Ammon's horn (tissue), 1 donor: ENCODE measurements at regions not wholly inside any gene's neighbourhood (a gene's known extent, or its start where the extent isn't known, plus 50 kb on each side); places are given as distances from the start of the nearest gene placed in this dataset.

Source experiments
- DNase-seq: peaks from one replicate; pipeline ENCODE4 v3.0.0-alpha.2; 2016; ENCODE audit warnings: low spot score

GRCh38 chr5:143693651-143694252 lies 118.2 kb upstream of the HMHB1 start:
- DNase-seq, result no peak

GRCh38 chr5:143692342-143692741 lies 119.6 kb upstream of the HMHB1 start:
- no peak for DNase-seq

DNA sequence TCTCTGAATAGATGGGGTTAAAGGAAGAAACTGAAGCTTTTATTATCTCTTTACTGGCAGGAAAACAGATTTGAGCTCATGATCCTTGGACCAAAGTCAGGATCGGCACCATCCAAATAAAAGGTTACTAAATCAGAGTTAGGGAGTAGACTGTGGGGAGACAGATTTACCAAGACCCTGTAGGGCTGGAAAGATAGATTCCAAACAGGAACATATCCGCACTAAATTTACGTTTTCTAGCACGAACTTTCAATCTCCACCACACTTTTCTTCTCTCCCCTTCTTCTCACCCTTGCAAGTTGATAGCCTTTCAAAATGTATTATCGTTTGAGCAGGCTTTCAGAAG lies 120.0 kb upstream of the HMHB1 start:
- no peak for DNase-seq

- no peak for DNase-seq
Observed at GRCh38 chr5:143691287-143691944, 120.5 kb upstream of the HMHB1 start.

DNA sequence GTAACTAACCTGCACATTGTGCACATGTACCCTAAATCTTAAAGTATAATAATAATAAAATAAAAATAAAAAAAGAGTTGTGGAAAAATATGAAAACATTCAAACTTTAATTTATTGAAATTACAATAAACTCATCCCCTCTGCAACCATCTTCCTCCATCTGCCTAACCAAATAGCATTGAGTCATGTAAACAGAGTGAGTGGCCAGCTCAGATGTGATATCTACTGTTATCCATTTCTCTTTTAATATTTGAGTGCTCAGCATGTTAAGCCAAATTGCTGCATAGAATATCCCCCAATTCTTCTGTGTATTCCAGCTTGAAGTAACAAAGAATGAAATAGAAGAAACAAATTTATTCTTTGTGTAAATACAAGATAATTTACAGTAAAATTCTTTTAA lies 124.4 kb upstream of the HMHB1 start:
- DNase-seq, result no peak

DNA sequence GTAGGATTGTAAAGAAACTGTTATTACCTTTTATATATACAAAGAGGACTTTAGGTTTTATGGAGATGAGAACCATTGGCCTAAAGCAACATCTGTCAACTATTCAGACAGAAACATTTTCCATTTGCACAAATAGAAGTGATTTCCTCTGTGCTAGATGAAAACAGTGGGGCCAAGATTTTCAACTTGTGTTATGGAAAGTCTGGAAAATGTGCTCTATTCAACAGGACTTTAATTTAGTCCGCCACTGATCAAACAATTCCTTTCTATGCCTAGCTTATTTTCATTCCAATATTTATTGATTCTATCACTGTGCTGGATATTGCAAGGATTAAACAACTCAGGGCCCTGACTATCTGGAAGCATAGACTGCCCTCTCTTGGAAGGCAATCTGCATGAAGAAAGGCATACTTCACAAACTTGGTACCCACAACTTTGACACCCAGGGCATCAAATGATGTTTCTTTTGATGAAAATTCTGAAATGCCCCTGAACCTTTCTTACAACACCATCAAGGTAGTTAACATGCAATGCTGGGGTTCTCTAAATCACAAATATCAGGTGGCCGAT lies 126.6 kb upstream of the HMHB1 start:
- no peak for DNase-seq

DNA sequence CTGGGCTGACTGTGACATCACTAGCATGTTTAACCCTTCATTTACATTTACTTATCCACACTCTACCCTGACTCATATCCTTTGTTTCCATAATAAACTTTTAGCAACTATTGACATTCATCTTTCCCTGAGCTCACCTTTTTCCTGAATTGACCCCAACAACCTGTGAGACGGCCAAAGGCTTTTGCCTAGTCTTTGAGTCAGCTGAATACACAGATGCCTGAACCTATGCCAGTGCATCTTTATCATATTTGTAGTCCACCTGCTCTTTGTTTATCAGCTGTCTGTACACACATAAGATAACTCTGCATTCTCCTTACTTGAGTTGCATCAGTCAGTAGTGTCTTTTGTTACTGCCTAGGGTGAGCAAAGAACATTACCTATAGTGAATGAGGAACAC lies 128.5 kb upstream of the HMHB1 start:
- no peak for DNase-seq

DNA sequence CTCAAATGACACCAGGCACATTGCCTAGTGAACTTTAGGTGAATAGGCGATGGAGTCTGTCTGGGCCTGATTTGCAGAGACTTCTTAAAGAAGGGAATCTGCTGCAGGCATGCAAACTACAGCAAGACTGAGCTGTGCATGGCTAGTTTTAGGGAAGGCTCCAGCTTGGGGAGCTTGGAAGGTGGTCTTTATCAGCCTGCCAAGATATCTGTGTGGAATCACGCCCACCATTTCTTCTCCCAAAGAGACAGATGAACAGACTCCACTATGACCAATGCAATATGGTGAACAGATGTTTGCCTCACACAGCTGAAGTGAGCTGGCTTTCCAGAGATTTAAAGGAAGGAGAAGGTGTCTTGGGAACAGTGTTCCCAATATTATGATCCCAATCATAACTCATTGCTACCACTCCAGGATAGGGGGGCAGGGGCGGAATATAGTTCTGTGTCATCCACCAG lies 129.0 kb upstream of the HMHB1 start:
- DNase-seq, result no peak

DNA sequence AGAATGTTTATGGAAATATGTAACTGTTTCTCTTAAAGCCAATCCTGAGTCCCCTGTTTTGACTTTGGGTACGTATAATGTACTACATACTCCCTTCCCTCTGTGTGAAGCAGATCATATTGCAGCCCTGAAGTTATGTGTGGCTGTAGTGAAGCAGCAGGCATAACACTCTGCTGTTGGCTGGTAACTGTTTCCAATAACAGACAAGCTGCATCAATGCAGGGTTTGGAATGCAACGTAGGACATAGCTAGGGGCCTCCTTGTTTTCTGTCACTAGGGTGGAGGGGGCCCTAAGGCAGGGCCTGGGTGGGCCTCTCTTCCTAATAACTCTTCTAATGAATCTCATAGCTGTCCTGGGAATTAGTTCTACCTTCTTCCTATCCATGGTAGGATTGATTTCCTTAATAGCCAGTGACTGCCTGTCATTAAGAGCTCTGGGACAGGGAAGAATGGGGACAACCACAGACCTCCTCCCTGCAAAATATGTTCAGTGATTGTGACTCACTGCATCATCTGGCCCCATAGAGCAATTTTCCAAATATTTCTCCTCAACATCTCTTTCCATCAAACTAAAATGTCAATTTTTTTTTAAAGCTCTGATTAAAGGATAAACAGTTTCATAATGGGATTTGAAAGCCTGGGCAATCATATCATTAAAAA lies 129.6 kb upstream of the HMHB1 start:
- DNase-seq, result no peak

DNA sequence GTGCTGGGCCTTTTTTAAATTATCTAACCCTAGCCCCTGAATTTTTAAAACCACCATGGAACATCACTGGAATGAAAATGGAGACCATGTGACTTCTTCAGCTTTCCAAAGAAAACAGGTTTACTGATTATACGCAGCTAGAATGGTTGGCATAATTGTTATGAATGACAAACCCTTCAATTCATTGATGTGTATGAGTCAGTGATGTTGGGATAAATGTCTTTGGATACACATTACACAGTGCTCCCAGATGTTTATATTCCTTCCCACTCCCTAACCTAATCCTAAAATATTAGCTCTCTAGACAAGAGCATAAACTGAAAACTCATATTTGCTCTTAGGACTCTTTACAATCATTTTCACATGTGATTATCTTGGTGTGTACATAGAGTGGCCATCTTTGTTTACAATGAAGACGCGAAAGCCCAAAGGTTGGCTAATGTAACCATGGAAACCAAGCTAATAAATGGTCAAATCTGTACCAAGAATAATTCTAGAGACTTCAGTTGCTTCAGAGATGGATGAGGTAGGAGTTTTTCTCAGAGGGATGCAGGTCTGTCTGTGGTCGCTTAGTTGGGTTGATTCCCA lies 131.2 kb upstream of the HMHB1 start:
- DNase-seq, result no peak

DNA sequence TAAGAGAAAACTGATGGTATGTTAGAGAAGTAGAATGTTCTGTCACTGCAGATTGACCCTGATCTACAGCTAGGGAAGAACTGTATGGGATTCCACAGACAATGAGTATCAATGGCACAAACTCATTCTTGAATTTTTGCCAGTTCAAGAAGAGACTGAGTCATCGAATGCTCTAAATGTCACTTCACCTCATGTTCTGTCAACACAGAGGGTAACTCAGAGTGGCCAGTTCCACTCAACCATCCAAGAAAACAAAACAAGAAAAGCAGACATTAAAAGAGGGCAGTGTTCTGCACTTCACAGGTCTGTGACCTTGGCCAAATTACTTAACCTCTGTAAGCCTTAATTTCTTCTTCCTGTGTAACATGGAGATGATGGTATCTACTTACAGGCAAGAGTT lies 132.2 kb upstream of the HMHB1 start:
- DNase-seq, result no peak

DNA sequence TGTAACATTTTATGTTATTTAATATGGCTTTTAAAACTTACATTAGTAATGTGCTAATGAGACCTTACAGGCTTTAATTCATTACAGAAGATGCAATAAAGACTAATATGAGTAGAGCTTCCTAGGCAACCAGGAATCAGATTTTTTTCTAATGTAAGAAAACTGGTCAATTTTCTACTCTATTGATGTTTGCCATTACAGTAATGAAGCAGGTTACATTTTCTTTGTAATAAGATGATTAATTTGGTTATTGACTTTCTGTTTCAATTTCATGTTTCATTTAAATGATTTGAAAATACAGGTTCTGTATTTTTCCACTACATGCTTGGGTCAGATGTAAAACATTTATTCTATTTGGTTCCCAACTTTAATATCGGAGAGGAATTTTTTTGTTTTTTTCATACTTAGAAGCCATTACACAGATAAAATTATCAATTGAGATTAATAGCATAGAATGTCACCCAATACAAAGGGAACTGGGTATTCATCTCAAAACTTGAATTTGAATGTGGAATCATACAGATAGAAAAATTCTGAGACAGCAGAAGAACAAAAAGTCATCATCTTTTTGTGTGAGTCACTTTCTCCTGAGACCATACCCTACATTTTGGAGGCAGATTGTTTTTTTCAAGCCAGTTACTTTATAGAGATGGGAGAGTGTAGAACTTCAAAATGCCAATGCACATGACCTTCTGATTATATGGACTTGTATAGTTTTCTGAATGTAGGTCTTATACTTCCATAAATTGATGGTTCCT lies 133.6 kb upstream of the HMHB1 start:
- no peak for DNase-seq

DNA sequence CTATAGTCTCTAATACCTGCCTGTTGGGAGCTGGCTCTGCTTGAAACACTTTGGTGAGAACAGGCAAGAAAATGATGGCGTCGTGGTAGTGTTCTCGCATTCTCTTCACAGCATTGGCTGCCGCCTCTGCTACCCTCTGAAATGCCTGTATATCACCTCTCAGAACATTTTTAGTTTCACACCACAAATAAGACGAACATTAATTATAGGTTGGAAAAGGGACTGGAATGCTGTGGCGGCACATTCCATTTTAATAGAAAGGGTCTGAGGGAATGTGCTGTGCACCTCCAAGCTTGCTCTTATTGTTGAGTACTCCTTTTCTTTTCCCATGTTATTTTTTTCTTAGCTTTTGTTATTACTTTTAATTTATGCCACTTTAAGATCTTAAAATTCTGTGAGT lies 134.6 kb upstream of the HMHB1 start:
- DNase-seq, result no peak

DNA sequence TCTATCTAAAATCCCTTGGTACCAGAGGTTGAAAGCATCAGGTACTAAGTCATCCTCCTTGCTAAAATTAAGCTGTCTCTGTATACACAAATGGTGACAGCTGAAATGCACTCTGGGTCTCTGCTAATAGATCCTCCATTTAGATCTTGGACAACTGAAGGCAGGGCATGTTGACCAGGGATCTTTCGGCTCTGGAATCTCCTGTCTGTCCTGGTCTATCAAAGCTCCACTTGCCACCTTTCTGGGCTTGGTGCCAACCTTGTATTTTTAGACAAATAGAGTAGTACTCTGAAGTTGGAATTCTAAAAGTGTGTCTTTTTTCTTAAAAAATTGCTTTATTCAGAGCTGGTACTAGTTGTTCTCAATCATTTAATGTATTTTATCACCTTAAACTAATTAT lies 135.2 kb upstream of the HMHB1 start:
- no peak for DNase-seq

DNA sequence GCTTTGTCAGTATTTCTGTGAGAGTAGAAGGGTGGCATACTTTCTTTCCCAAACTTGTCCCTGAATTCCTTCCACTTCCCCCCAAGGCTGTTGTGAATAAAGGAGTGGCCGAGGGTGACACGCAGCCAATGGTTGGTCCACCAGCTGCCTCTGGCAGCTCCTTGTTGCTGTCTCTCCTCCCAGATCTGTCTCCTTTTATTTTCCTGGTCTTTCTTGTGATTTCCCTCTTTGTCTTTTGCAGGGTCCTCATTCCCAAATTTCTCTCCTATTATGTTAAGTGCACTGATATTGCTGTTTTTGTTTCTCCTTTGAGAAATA lies 137.5 kb upstream of the HMHB1 start:
- DNase-seq, result no peak

GRCh38 chr5:143673676-143674468 lies 138.1 kb upstream of the HMHB1 start:
- DNase-seq, result no peak

DNA sequence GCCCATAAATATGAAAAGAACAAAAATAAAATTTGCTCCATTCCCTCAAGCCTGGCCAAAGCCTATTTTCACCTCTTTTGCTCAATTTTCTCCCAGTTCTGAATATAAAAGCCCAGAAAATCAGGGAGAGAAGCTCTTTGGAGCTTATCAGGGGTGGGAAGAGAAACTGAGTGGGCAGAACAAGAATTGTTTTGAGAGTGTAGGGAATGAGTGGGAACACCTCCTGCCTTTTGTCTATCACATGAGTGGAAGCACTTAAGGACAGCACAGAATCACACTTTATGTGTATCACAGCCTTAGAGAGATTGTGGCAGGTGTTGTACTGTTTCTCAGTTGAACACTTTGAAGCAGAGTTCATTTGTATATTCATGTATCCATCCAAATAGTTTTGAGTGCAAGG lies 139.2 kb upstream of the HMHB1 start:
- DNase-seq, result no peak

DNA sequence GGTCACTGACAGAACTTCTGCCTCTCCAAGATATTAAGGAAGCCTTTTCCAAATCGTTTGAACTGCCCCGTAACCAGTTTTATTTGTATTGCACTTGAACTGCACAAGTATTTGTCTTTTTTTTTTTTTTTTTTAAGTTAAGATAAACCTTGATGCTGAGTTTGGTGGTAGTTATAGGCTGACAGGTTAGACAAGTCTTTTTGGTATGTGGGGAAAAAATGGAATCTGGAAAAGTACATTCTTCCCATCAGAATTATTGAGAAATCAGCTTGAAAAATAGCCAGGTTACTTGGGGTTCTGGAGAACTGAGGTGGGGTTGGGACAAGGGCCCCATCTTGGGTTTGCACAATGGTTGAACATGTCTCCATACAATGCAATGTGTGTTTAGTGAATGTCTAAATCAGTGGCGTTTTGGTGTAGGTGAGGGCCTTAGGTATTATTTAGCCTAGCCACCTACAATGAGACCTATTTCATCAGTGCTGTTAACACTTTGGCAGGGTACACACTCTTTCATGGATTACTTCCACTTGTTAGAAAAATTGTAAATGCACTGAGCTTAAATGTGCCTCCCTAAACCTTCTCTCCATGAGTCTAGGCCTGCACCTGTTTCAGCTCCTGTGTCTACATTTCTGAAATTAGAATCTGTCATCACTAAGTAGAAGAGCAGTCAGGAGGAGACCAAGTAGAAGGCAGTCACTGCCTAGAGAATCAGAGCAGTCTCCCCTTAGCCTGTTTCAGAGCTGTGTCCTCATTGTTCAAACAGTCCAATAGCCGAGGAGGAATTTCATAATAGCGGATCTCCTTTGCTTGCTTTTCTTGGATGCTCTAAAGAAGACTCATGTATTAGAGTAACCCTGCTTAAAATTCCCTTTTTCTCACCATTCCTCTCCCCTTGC lies 140.0 kb upstream of the HMHB1 start:
- no peak for DNase-seq

DNA sequence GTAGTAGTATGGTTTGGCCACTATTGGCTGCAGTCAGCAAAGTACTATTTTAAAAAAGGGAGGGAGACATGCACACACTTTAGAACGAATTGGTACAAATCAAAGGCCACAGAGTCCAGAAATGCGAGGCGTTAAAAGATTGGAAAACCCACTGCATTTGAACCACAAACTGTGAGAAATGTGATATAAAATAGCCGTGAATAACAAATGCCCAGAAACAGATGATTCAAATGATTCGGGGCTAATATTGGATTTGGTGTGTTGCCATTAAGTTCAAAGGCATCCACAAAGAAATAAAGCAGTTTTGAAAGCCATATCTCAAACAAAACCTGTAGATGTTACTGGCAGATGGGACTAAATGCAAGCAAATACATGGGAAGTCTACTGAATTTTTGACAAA lies 140.9 kb upstream of the HMHB1 start:
- no peak for DNase-seq

DNA sequence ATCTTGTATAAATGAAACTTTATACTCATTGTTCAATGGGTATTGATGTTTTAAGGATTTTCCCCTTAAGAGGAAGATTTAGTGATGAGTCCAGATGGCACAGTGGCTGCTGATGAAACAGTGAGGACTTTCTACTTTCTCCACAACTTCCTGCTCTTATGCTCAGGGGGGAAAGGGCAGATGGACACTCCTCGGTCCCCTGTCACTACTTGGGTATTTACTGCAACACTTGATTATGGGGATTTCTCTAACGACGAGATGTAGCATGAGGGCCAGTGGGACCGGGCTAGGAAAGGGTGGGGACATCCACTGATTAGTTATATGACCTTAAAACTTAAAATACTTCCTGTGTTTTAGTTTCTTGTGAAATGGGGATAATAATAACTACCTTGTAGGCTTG lies 146.1 kb upstream of the HMHB1 start:
- DNase-seq, result no peak

GRCh38 chr5:143664623-143665022 lies 147.3 kb upstream of the HMHB1 start:
- no peak for DNase-seq
